ENCODE measurements at regions not wholly inside any gene's neighbourhood (a gene's known extent, or its start where the extent isn't known, plus 50 kb on each side); places are given as distances from the start of the nearest gene placed in this dataset.

DNA sequence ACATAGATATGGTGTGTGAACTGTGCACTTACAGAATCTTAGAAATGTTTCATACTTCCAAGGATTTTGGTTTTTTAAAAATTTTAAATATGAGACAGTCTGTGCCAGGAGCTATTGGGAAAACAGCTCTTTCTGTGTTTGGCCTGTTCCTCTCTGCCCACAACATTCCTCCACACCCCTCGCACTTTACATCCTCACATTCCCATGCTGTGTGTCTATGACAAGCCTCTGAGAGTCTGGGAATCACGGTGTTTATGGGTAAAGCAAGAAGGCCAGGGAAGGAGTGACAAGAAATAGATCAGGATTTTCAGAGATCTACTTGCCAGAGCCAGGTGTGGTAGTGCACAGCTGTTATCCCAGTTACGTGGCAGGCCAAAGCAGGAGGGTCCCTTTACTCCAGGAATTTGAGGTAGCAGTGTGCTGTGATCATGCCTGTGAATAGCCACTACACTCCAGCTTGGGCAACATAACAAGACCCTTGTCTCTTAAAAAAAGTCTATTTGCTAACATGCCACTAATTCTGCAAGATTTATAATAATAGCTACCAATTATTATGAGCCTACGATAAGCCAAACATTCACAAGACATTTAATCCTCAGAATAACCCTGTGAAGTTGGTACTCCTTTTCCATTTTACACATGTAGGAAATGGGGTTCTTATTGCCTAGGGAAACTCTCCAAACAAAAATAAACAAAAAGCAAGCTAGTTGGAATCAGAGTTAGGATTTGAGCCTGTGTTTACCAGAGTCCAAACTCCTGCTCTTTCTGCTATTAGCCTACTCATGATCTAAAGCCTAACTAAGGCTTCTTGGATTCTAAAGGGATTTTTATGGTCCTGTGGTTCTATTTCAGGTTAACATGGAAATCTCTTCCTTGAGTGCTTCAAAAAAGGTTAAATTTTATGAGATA, 168.3 kb upstream of the SP8 start:
- TF ChIP-seq, protein P1, sequence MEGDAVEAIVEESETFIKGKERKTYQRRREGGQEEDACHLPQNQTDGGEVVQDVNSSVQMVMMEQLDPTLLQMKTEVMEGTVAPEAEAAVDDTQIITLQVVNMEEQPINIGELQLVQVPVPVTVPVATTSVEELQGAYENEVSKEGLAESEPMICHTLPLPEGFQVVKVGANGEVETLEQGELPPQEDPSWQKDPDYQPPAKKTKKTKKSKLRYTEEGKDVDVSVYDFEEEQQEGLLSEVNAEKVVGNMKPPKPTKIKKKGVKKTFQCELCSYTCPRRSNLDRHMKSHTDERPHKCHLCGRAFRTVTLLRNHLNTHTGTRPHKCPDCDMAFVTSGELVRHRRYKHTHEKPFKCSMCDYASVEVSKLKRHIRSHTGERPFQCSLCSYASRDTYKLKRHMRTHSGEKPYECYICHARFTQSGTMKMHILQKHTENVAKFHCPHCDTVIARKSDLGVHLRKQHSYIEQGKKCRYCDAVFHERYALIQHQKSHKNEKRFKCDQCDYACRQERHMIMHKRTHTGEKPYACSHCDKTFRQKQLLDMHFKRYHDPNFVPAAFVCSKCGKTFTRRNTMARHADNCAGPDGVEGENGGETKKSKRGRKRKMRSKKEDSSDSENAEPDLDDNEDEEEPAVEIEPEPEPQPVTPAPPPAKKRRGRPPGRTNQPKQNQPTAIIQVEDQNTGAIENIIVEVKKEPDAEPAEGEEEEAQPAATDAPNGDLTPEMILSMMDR (IDR thresholded peaks at IDR 0.05), result no peak
- no peak overlapping the region for H3K27ac Mint-ChIP-seq

DNA sequence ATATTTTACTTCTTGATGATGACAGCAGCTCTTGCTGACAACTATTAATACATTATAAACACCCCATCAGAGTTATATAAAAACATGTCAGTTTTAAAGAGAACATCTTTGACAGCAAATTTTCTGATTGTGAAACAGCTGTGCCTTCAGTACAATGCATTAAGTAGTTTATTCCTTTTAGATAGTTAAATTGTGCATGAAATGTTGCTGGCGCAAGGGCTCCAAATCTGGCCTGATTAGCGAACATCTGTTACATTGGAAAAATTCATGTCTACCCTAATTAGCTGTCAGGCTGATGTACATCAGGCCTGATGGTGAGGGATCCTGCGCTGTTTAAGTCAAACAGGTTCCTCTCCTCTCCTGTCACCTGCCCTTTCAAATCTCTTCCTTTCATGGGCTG, 171.9 kb upstream of the SP8 start:
- no peak overlapping the region for H3K27ac Mint-ChIP-seq
- peaks cover 0 to 4% (median 0%) of the 10 kb centered on the region in 7 donors for H3K9me3 Mint-ChIP-seq
- no peaks in the 10 kb centered on the region for H4K20me1 ChIP-seq (ENCODE audit: insufficient read depth, low read length)
- no peak overlapping the region for H3K4me3 Mint-ChIP-seq
- intact Hi-C loops (cut with micrococcal nuclease), result no loop called here
- H3K27ac ChIP-seq (ENCODE audit: low read depth in 1 of 2, low read length in 2 of 2), result no peak overlapping the region
- peaks cover 0 to 3% (median 2%) of the 10 kb centered on the region in 3 donors for H3K27me3 Mint-ChIP-seq (ENCODE audit: low read depth in 3 of 3)
- H3K4me1 ChIP-seq (ENCODE audit: control insufficient read depth in 1 of 2, insufficient read depth in 2 of 2, low read length in 2 of 2), result no peaks in the 10 kb centered on the region
- H3K36me3 Mint-ChIP-seq, result no peaks in the 10 kb centered on the region
- H3K9me3 ChIP-seq (replicated peaks in 1 of 2; ENCODE audit: control insufficient read depth in 1 of 2, insufficient read depth in 1 of 2, low read length in 2 of 2), result peaks cover 0 to 4% of the 10 kb centered on the region in 2 donors
- no peak overlapping the region for H3K4me2 ChIP-seq (replicated peaks; ENCODE audit: extremely low read depth, low read length, poor library complexity, severe bottlenecking)
- no peak for DNase-seq
- H3K27me3 ChIP-seq (ENCODE audit: control insufficient read depth in 2 of 2, insufficient read depth in 2 of 2, low read length in 2 of 2), result no peaks in the 10 kb centered on the region
- no peaks in the 10 kb centered on the region for H3K36me3 ChIP-seq (replicated peaks in 1 of 2; ENCODE audit: control insufficient read depth in 1 of 2, insufficient read depth in 2 of 2, low read length in 2 of 2)
- no peaks in the 10 kb centered on the region for H3K79me2 ChIP-seq (ENCODE audit: insufficient read depth, low read length)
- H2AFZ ChIP-seq (ENCODE audit: insufficient read depth, low read depth, low read length, poor library complexity, severe bottlenecking), result no peak overlapping the region
- WGBS (ENCODE audit: insufficient coverage), result no CpG with 5 or more reads among the region's 3 CpGs
- TF ChIP-seq, protein P1 (IDR thresholded peaks at IDR 0.05), result no peak
- H3K4me3 ChIP-seq (replicated peaks in 1 of 3; ENCODE audit: low read depth in 2 of 3, low read length in 3 of 3), result no peak overlapping the region
- H3K9ac ChIP-seq (ENCODE audit: insufficient read depth, low read length, poor library complexity, severe bottlenecking), result no peak overlapping the region
- no peaks in the 10 kb centered on the region for H3K4me1 Mint-ChIP-seq

More for the DNA sequence above, 168.3 kb upstream of the SP8 start:
- no CpG with 5 or more reads among the region's 4 CpGs for WGBS (ENCODE audit: insufficient coverage)
- H3K27ac ChIP-seq (ENCODE audit: low read depth in 1 of 2, low read length in 2 of 2), result no peak overlapping the region
- intact Hi-C loops (cut with micrococcal nuclease), result no loop called here
- Mint-ChIP-seq H3K9me3 (peaks cover 0 to 6% (median 3%) of the 10 kb centered on the region in 7 donors), H3K4me3 (no peak overlapping the region), H3K27me3 (ENCODE audit: low read depth in 3 of 3) (peaks cover 0 to 3% (median 0%) of the 10 kb centered on the region in 3 donors), H3K36me3 (no peaks in the 10 kb centered on the region), H3K4me1 (no peaks in the 10 kb centered on the region)
- no peaks in the 10 kb centered on the region for H3K4me1 ChIP-seq (ENCODE audit: control insufficient read depth in 1 of 2, insufficient read depth in 2 of 2, low read length in 2 of 2)
- no peak for DNase-seq
- no peak overlapping the region for H2AFZ ChIP-seq (ENCODE audit: insufficient read depth, low read depth, low read length, poor library complexity, severe bottlenecking)
- no peaks in the 10 kb centered on the region for H3K36me3 ChIP-seq (replicated peaks in 1 of 2; ENCODE audit: control insufficient read depth in 1 of 2, insufficient read depth in 2 of 2, low read length in 2 of 2)
- H4K20me1 ChIP-seq (ENCODE audit: insufficient read depth, low read length), result no peaks in the 10 kb centered on the region
- H3K27me3 ChIP-seq (ENCODE audit: control insufficient read depth in 2 of 2, insufficient read depth in 2 of 2, low read length in 2 of 2), result no peaks in the 10 kb centered on the region
- H3K9me3 ChIP-seq (replicated peaks in 1 of 2; ENCODE audit: control insufficient read depth in 1 of 2, insufficient read depth in 1 of 2, low read length in 2 of 2), result no peaks in the 10 kb centered on the region
- no peaks in the 10 kb centered on the region for H3K79me2 ChIP-seq (ENCODE audit: insufficient read depth, low read length)
- H3K4me3 ChIP-seq (replicated peaks in 1 of 3; ENCODE audit: low read depth in 2 of 3, low read length in 3 of 3), result no peak overlapping the region
- H3K4me2 ChIP-seq (replicated peaks; ENCODE audit: extremely low read depth, low read length, poor library complexity, severe bottlenecking), result no peak overlapping the region
- H3K9ac ChIP-seq (ENCODE audit: insufficient read depth, low read length, poor library complexity, severe bottlenecking), result no peak overlapping the region

Measured in CD14-positive monocyte (primary cell).